Activated T-cell treated with anti-CD3 and anti-CD28 coated beads, Interleukin-2, amount 50 U/mL, for 72 hours (primary cell): ENCODE measurements at regions not wholly inside any gene's neighbourhood (a gene's known extent, or its start where the extent isn't known, plus 50 kb on each side); places are given as distances from the start of the nearest gene placed in this dataset.
A peak's percentile ranks its signal among the peaks of the same experiment; 100 is the strongest.
"Not testable (repeated sequence)": the region's sequence is repeated elsewhere in the genome, so short reads cannot be mapped to it uniquely, and the experiment has no call there.

ENCODE experiments used
- ATAC-seq, 2 donors: fragments of 150-1000 bp; cut with Tn5 transposase; replicated peaks in 1 of 2; 2 replicates each; pipeline ENCODE4 v1.10.0; 2021; ENCODE audit warnings: moderate library complexity in 2 of 2, mild to moderate bottlenecking in 1 of 2
- DNase-seq, 2 donors: peaks; one replicate each; pipeline ENCODE4 v3.0.0; 2021 to 2022; ENCODE audit warnings: mixed read lengths in 1 of 2
- H3K27ac Mint-ChIP-seq: one replicate; pipeline ENCODE4 v1.8.0; 2022; ENCODE audit warnings: mild to moderate bottlenecking, moderate library complexity, mixed read lengths
- H3K27me3 Mint-ChIP-seq: one replicate; pipeline ENCODE4 v1.8.0; 2022; ENCODE audit warnings: low read depth, mixed read lengths
- H3K36me3 Mint-ChIP-seq, 2 donors: one replicate each; pipeline ENCODE4 v1.8.0; 2022; ENCODE audit warnings: mixed read lengths in 2 of 2, mild to moderate bottlenecking in 1 of 2; ENCODE audit not compliant: insufficient read depth in 2 of 2
- H3K4me1 Mint-ChIP-seq: one replicate; pipeline ENCODE4 v1.8.0; 2022; ENCODE audit warnings: low read depth, mixed read lengths
- H3K4me3 Mint-ChIP-seq, 2 donors: one replicate each; pipeline ENCODE4 v1.8.0; 2022; ENCODE audit warnings: mild to moderate bottlenecking in 2 of 2, mixed read lengths in 2 of 2, moderate library complexity in 2 of 2
- H3K9me3 Mint-ChIP-seq, 2 donors: one replicate each; pipeline ENCODE4 v1.8.0; 2022; ENCODE audit warnings: mixed read lengths in 2 of 2

- Mint-ChIP-seq H3K9me3 (peaks cover 5 to 6% of the 10 kb centered on the region in 2 donors), H3K36me3 (peaks cover 0 to 3% of the 10 kb centered on the region in 2 donors), H3K27ac (no peak overlapping the region), H3K4me3 (no peak overlapping the region), H3K4me1 (no peaks in the 10 kb centered on the region), H3K27me3 (no peaks in the 10 kb centered on the region)
- ATAC-seq (no peak), DNase-seq (no peak)
Observed at GRCh38 chr5:164115420-164115819, 610.0 kb downstream of the MAT2B start.

- Mint-ChIP-seq H3K9me3 (peaks cover 10 to 11% of the 10 kb centered on the region in 2 donors), H3K4me1 (no peaks in the 10 kb centered on the region), H3K27me3 (no peaks in the 10 kb centered on the region), H3K27ac (peak overlapping the region; percentile 38), H3K36me3 (peaks cover 0 to 3% of the 10 kb centered on the region in 2 donors), H3K4me3 (no peak overlapping the region)
- ATAC-seq: no peak
- DNase-seq: no peak
Observed at GRCh38 chr5:164119806-164120447, 614.5 kb downstream of the MAT2B start.

- Mint-ChIP-seq H3K27ac (no peak overlapping the region), H3K9me3 (peaks cover 11 to 20% of the 10 kb centered on the region in 2 donors), H3K4me3 (no peak overlapping the region), H3K36me3 (peaks cover 0 to 4% of the 10 kb centered on the region in 2 donors), H3K4me1 (no peaks in the 10 kb centered on the region), H3K27me3 (no peaks in the 10 kb centered on the region)
- DNase-seq (no peak), ATAC-seq (no peak)
Observed at GRCh38 chr5:164127527-164127926, 622.1 kb downstream of the MAT2B start.

DNA sequence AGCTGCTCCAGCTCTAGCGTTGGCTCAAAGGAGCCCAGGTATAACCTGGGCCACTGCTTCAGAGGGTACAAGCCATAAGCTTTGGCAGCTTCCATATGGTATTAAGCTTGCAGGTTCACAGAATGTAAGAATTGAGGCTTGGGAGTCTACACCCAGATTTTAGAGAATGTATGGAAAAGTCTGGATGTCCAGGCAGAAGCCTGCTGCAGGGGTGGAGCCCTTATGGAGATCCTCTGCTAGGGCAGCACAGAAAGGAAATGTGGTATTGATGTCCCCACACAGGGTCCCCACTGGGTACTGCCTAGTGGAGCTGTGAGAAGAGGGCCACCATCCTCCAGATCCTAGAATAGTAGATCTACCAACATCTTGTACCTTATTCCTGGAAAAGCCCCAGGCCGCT, 626.9 kb downstream of the MAT2B start:
- Mint-ChIP-seq H3K4me3 (no peak overlapping the region), H3K36me3 (peaks cover 0 to 2% of the 10 kb centered on the region in 2 donors), H3K27me3 (no peaks in the 10 kb centered on the region), H3K27ac (no peak overlapping the region), H3K4me1 (no peaks in the 10 kb centered on the region), H3K9me3 (peaks cover 11 to 15% of the 10 kb centered on the region in 2 donors)
- DNase-seq (no peak), ATAC-seq (no peak)

DNA sequence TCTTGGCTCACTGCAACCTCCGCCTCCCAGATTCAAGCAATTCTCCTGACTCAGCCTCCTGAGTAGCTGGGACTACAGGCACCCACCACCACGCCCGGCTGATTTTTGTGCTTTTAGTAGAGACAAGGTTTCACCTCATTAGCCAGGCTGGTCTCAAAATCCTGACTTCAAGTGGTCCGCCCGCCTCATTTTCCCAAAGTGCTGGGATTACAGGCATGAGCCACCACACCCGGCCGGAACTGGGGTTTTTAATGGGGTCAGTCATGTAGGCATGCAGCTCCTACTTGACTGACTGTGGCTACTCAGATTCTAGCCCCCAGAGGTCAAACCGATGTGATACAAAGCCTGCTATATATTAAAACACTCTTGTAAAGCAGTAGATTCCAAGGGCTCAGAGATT, 631.7 kb downstream of the MAT2B start:
- Mint-ChIP-seq H3K9me3 (peaks cover 0 to 6% of the 10 kb centered on the region in 2 donors), H3K4me1 (no peaks in the 10 kb centered on the region), H3K36me3 (no peaks in the 10 kb centered on the region), H3K4me3 (no peak overlapping the region), H3K27me3 (no peaks in the 10 kb centered on the region), H3K27ac (no peak overlapping the region)
- ATAC-seq (no peak), DNase-seq (no peak)

DNA sequence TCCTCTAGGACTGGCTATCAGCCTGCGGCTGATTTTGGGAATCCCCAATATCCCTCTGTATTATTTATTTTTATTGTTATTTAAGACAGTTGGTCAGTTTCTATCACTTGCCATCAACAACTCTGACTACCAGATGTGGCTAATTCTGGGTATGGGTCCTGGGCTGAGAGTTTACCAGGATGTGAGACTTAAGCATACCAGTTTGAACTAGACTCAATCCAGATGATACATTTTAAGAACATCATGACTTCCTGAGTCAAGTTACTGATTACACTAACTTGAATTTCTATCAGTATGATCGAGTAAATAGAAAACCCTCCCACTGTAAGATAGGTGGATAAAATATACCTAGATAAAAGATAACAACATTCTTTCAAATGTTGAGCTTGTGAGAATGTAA, 634.0 kb downstream of the MAT2B start:
- DNase-seq (no peak), ATAC-seq (no peak)

DNA sequence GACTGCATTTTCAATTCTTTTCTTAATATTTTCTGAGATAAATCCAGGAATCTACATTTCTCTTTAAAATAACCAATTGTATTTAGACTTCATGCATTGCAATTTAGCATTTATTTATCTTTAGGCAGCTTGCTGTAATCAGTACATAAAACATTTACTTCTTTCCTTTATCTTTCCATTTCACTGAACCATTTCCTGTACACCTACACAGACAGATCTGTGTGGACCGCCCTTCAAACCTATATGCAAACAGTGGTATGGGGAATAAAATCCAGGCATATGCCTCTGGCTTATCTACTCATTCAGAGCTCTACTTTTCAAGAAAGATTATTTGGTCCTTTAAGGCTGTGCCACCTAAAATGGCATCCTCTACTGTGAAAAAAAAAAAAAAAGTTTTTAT, 640.0 kb downstream of the MAT2B start:
- ATAC-seq (no peak), DNase-seq (no peak)
- Mint-ChIP-seq H3K4me3 (no peak overlapping the region), H3K27me3 (no peaks in the 10 kb centered on the region), H3K9me3 (peaks cover 3 to 4% of the 10 kb centered on the region in 2 donors), H3K4me1 (no peaks in the 10 kb centered on the region), H3K36me3 (no peaks in the 10 kb centered on the region), H3K27ac (no peak overlapping the region)

More for the DNA sequence above, 634.0 kb downstream of the MAT2B start:
- no peaks in the 10 kb centered on the region for H3K36me3 Mint-ChIP-seq
- H3K27ac Mint-ChIP-seq: no peak overlapping the region
- peaks cover 2 to 6% of the 10 kb centered on the region in 2 donors for H3K9me3 Mint-ChIP-seq
- H3K27me3 Mint-ChIP-seq: no peaks in the 10 kb centered on the region
- no peak overlapping the region for H3K4me3 Mint-ChIP-seq
- H3K4me1 Mint-ChIP-seq: no peaks in the 10 kb centered on the region

GRCh38 chr5:164146223-164146622, 640.8 kb downstream of the MAT2B start:
- Mint-ChIP-seq H3K27me3 (no peaks in the 10 kb centered on the region), H3K27ac (no peak overlapping the region), H3K4me3 (no peak overlapping the region), H3K9me3 (peaks cover 3 to 4% of the 10 kb centered on the region in 2 donors), H3K36me3 (no peaks in the 10 kb centered on the region), H3K4me1 (no peaks in the 10 kb centered on the region)
- ATAC-seq (no peak), DNase-seq (no peak)

- DNase-seq (no peak), ATAC-seq (no peak)
- H3K27ac Mint-ChIP-seq: no peak overlapping the region
- H3K4me1 Mint-ChIP-seq: no peaks in the 10 kb centered on the region
- H3K27me3 Mint-ChIP-seq: no peaks in the 10 kb centered on the region
- H3K36me3 Mint-ChIP-seq: no peaks in the 10 kb centered on the region
- peaks cover 3 to 7% of the 10 kb centered on the region in 2 donors for H3K9me3 Mint-ChIP-seq
- no peak overlapping the region for H3K4me3 Mint-ChIP-seq
Observed at GRCh38 chr5:164148292-164148691, 642.9 kb downstream of the MAT2B start.

DNA sequence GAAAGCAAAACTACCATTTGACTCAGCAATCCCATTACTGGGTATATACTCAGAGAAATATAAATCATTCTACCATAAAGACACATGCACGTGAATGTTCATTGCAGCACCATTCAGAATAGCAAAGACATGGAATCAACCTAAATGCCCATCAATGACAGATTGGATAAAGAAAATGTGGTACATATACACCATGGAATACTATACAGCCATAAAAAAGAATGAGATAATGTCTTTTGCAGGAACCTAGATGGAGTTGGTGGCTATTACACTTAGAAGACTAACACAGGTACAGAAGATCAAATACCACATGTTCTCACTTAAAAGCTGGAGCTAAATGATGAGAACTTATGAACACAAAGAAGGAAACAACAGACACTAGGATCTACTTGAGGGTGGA, 647.1 kb downstream of the MAT2B start:
- not testable (repeated sequence) for H3K4me1 Mint-ChIP-seq

GRCh38 chr5:164153469-164154172, 648.2 kb downstream of the MAT2B start:
- DNase-seq: no peak
- no peaks in the 10 kb centered on the region for H3K4me1 Mint-ChIP-seq
- ATAC-seq: no peak
- H3K36me3 Mint-ChIP-seq: no peaks in the 10 kb centered on the region
- no peak overlapping the region for H3K27ac Mint-ChIP-seq
- peaks cover 4 to 7% of the 10 kb centered on the region in 2 donors for H3K9me3 Mint-ChIP-seq
- H3K4me3 Mint-ChIP-seq: no peak overlapping the region
- no peaks in the 10 kb centered on the region for H3K27me3 Mint-ChIP-seq

More for the DNA sequence above, 647.1 kb downstream of the MAT2B start:
- H3K36me3 Mint-ChIP-seq, DNase-seq, H3K27ac Mint-ChIP-seq, H3K27me3 Mint-ChIP-seq, ATAC-seq, H3K9me3 Mint-ChIP-seq, H3K4me3 Mint-ChIP-seq: not testable (repeated sequence)

DNA sequence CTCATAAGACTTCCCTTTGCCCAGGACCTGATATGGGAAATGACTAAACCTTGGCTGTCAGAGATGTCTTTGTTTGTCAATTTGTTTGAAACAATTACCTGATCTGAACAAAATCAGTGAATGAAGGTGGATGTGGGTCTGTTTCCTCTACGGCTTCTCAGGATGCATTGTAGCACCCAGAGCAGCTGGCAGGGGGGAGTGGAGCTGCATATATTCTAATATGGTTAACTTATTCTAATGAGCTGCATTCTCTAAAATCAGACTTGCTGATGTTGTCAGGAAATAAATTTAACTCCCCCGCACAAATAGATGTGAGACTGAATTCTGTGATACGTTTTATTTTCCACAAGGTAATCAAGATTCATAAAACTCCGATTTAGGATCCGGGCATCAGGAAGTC, 665.4 kb downstream of the MAT2B start:
- H3K4me1 Mint-ChIP-seq: no peaks in the 10 kb centered on the region
- no peak overlapping the region for H3K4me3 Mint-ChIP-seq
- ATAC-seq (no peak), DNase-seq (no peak)
- H3K27ac Mint-ChIP-seq: no peak overlapping the region
- H3K36me3 Mint-ChIP-seq: no peaks in the 10 kb centered on the region
- H3K27me3 Mint-ChIP-seq: no peaks in the 10 kb centered on the region
- H3K9me3 Mint-ChIP-seq: peaks cover 1 to 6% of the 10 kb centered on the region in 2 donors

DNA sequence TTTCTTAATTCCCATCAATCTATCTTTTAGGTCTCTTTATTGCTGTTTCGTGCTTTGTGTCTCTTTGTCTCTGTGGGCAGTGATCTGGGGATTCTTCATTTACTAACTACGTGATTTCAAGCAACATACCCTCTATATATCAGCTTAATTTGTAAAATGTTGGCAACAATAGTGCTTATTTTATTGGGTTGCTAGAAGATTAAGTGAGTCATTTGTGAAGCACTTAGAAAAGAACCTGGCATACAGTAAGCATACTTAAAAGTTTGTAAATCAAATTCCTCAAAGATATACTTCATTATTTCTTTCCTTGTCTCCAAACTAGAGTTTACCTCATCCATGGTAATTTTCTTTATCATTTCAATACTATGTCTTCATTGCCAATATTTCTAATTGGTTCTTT, 669.7 kb downstream of the MAT2B start:
- Mint-ChIP-seq H3K27me3 (no peaks in the 10 kb centered on the region), H3K4me1 (no peaks in the 10 kb centered on the region)

DNA sequence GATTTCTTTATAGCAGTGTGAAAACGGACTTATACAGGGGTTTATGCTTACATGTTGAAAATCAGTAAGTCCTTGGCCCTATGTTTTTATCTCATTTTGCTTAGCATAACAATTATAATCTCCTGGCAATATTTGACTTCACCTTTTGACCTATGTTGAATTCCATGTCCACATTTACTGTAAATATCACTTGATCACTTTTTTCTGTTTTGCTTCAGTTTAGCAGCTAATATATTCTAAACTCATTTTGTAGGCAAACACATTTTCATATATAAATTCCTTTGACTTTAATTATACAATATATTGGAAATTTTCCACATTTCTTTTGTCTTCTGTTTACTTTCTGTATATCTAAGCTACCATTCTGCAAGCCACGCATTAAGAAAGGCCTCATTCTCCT, 674.0 kb downstream of the MAT2B start:
- Mint-ChIP-seq H3K36me3 (no peaks in the 10 kb centered on the region), H3K9me3 (peaks cover 1 to 12% of the 10 kb centered on the region in 2 donors), H3K27me3 (no peaks in the 10 kb centered on the region), H3K4me3 (no peak overlapping the region), H3K27ac (no peak overlapping the region), H3K4me1 (no peaks in the 10 kb centered on the region)
- DNase-seq (no peak), ATAC-seq (no peak)

More for the DNA sequence above, 669.7 kb downstream of the MAT2B start:
- Mint-ChIP-seq H3K36me3 (no peaks in the 10 kb centered on the region), H3K4me3 (no peak overlapping the region), H3K9me3 (peaks cover 1 to 8% of the 10 kb centered on the region in 2 donors), H3K27ac (no peak overlapping the region)
- no peak for ATAC-seq
- no peak for DNase-seq
